Stimulated activated CD4-positive, alpha-beta T cell treated with anti-CD3 and anti-CD28 coated beads, Interleukin-15, amount 100 ng/mL, for 24 hours (primary cell): ENCODE measurements at regions not wholly inside any gene's neighbourhood (a gene's known extent, or its start where the extent isn't known, plus 50 kb on each side); places are given as distances from the start of the nearest gene placed in this dataset.
A peak's percentile ranks its signal among the peaks of the same experiment; 100 is the strongest.
"Not testable (repeated sequence)": the region's sequence is repeated elsewhere in the genome, so short reads cannot be mapped to it uniquely, and the experiment has no call there.

Experiments
- DNase-seq: peaks from one replicate; pipeline ENCODE4 v3.0.0-alpha.2; 2020

DNA sequence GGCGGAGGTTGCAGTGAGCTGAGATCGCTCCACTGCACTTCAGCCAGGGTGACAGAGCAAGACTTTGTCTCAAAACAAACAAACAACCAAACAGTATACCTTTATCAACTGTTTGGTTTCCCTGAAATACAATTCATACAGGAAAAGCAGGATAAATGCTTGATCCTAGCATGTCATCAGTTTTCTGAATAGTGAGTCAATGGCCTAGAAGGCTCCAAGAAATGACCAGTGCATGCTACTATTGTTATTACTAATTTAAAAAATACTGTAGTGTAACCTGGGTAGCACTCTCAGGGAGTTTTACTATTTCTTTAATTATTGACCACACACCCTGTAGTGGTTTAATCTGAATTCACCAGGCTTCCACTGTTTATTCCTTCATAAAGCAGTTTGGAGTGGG, 101.0 kb upstream of the PTPN3 start:
- no peak for DNase-seq

DNA sequence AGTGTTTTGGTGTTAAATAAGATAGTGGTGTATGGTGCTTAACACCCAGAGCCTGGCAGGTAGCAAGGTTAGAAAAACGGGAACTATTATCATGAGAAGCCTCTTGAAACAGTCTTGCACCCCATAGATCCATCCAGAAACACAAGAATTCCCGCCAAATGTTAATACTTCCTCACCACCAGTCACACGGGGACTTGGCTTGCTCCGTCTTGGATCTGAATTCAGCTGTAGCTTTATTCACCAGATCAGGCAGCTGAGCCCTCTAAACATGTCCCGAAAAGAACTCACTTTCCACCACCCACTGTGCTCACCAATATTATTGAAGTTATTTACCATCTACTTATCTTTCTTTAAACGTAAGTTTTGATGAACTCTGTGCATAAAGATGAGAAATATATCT, 101.6 kb upstream of the PTPN3 start:
- DNase-seq, result no peak

DNA sequence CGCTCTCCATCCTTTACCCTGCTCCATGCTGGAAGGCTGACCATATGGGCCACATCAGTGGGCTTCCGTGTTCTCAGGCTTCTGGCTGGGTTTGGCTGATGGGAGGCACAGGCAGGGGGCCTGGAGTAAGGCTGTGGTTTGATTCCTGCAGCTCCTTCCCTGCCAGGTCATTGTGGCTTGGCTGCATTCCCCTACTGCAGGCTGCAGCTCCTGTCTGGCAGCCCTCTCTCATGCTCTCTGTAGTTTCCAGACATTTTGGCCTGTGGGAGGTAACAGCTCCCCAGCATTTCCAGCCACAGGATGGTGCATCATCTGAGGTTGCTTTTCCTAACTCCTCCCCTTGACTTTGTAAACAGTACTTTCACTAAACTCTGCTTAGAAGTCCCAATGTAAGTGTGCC, 102.0 kb upstream of the PTPN3 start:
- DNase-seq, result no peak

DNA sequence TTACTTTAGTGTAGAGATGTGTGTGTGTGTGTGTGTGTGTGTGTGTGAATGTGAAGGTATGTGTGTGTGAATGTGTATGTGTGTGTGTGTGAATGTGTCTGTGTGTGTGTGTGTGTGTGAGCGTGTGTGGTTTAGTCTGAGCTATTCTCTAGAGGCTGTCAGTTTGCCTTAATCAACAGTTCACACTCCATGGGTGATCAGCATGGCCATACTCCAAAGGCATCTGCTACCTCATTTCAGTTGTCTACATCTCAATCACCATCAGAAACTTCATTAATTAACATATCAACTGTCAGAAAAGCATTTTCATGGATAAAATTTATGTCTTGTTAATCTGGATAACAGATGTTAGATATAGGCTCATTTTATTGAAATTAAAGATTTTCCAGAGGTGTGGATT, 103.1 kb upstream of the PTPN3 start:
- DNase-seq, result no peak

DNA sequence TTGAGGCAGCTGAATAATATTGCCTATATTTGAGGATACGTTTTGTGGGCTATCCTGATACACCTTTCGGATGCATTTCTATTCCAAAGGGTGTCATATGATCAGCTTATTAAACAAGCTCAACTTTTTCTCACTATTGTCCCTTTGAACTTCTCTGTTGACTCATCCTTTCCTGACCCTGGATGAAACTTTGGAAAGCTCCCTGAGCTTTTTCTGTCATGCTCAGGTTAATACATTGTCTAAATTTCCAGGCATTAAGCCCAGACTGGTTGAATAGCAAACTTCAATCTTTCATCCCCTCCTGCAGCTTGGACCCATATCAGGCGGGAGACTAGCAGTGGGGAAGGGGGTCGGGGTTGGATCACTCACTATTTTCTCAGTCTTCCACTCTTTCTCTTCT, 104.9 kb upstream of the PTPN3 start:
- DNase-seq, result no peak

DNA sequence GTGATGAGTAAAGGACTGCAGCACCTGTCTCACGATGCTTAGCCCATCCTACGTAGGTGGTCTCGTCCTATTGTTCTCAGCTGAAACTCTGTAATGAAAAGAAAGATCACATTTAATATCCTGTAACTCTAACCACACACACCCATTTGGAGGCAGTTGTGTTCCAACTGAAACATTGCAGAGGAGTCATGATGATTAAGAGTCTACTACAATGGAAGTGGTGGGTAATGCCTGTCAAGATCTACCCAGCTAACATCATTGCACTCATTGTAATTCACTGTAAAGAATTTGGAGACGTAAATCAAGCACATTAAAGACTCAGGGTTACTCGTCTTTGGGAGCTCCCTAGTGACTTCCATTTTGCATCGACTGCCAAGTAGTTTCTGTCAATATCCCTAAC, 106.0 kb upstream of the PTPN3 start:
- DNase-seq, result no peak

DNA sequence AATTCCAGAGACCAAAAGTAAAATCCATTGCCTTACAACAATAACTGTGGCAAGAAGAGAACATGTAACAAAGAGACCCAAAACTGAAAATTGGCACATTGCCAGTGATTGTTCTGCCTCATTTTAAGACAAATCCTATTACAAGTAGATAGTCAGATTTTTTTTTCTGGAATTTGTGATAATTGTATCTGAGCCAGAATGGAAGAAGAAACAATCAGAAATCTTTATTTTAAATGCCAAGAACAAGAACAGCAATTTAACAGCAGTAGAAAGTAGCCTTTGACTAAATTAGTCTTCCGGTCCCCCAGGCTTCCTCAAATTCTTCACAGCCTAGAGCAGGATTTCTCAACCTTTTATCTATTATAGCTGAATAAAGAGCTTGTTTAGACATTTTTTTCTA, 106.7 kb upstream of the PTPN3 start:
- DNase-seq, result no peak

DNA sequence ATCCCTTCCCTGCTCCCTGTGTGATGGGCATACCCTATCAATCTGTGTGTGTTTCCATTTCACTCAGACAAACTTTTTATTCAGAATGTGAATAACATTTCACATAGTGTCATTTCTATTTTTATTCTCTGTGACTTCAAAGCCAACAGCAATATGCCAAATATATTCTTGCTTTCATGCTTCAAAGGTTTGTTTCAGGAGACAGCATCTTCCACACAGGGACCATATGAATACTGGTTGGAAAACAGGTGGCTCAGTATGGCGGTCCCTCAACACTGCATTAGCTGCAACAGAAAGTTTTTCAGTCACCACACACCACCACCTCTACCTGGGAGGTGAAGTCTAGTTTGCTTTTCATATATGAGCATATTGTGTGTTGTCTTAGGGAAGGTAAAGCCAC, 111.0 kb upstream of the PTPN3 start:
- no peak for DNase-seq

DNA sequence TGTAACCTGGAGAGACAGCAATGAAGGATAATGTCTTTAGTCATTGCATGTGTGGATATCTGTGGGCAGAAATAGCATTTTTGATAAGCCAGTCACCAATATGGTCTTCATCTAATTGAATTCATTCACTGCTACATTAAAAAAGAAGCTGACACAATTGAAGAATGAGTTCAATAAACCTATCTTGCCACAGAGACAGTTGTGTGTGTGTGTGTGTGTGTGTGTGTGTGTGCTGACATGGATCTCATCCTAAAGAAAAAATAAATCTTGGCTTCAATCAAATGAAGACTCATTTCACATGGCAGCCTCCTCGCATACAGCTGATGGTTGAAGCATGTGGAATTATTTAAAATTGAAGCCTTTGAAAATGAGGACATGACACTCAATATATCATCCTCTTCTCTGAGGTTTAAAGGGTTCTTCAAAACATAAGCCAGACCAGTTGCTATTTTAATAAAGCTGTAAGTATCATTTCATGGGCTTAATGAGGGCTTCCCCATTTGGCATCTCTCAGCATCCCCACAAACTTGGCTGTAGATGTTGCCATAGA, 118.5 kb upstream of the PTPN3 start:
- DNase-seq, result no peak

DNA sequence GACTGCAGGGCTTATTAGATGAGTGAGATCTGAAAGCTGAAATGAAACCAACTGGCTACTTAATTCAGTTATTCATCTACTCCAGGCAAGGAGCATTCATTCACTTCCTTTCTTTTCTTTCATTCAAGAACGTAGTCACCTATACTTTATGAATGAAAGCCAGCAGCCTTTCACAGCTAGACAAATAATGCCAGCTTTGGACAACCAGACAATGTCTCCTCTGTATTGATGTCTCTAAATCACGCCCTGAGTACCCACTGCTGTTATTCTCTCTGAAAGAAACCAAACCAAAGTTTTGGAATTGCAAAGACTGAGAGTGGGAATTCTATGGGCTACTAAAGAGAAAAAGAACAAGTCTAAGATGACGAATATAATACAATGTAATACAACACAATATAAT, 121.2 kb upstream of the PTPN3 start:
- DNase-seq, result no peak

DNA sequence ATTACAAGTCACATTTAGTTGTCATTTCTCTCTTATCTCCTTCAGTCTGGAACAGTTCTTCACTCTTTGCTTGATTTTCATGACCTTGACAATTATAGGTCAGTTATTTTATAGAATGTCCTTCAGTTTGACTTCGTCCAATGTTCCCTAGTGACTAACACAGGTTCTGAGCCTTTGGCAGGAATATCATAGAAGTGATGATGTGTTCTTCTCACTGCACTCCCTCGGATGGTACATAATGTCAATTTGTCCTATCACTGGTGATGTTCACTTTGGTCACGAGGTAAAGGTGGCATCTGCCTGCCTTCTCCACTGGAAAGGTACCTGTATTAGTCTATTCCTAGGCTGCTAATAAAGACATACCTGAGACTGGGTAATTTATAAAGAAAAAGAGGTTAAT, 126.0 kb upstream of the PTPN3 start:
- DNase-seq, result no peak

DNA sequence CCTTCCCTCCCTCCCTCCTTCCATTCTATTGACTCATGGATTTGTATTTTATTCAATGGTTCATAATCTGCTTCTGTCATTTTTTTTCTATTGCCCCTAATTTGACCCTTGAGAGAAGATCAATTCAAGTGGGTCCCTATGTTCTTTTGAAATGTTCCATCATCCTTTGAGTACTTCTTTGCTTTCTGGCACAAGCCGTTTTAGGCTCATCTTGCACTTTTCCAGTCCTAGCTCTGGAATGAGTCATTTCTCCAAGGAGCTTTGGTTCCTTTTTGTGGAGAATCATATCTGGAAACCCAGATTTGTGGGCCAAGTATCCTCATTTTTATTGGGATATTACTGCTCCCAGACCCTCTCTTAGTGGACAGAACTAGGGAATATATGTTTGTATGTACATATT, 126.8 kb upstream of the PTPN3 start:
- DNase-seq, result no peak

DNA sequence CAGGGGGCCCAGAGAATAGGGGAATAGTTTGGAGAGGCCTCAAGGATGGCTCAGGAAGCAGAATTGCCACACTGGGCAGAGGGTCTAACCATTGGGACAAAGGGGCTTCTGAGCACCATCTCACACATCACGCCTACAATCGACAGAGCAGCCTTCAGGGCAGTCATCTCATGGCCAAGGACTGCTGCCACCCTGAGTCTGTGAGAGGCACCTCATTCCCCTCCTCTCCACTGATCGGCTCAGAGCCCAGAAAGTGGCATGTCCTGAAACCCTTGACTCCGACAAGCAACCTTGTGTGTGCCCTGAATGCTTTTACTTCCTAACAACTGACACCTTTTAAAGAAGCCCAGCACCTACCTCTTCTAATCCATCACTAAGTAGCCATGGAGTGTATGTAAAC, 128.9 kb upstream of the PTPN3 start:
- no peak for DNase-seq

DNA sequence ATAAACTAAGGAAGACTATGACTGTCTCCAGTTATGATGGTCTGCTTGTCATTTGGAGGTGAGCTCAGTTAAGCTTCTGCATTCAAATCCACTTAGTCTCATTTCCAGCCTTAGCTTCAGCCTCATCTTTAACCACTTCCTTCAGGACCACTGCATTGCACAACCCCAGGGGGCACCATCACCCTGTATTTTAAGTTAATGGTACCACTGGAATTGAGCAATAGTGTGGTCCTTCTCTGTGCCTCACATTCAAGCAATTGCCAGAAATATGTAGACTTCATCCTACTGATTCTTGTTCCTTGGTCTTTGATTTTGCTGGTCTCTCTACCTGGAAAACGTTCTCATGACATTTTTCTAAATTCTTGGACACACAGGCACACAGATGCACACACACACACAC, 131.5 kb upstream of the PTPN3 start:
- DNase-seq, result no peak

DNA sequence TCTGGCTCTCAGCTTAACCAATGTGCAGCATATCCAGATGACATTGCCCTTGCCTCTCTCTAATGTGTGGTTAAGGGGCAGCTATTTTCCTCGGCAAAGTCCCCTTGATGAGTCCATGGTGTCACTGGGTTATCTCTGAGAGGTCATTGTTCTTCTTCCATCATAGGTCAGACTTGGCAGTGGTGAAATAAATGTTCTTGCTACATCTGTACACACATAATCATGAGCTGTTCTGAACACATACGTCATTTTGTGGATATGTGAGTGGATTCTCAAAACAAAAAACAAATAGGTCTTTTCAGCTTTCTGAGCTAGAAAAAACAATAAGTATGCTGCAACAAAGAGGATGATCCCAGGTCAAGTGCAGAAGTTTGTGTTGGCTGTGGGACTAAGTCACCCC, 134.7 kb upstream of the PTPN3 start:
- DNase-seq, result no peak

DNA sequence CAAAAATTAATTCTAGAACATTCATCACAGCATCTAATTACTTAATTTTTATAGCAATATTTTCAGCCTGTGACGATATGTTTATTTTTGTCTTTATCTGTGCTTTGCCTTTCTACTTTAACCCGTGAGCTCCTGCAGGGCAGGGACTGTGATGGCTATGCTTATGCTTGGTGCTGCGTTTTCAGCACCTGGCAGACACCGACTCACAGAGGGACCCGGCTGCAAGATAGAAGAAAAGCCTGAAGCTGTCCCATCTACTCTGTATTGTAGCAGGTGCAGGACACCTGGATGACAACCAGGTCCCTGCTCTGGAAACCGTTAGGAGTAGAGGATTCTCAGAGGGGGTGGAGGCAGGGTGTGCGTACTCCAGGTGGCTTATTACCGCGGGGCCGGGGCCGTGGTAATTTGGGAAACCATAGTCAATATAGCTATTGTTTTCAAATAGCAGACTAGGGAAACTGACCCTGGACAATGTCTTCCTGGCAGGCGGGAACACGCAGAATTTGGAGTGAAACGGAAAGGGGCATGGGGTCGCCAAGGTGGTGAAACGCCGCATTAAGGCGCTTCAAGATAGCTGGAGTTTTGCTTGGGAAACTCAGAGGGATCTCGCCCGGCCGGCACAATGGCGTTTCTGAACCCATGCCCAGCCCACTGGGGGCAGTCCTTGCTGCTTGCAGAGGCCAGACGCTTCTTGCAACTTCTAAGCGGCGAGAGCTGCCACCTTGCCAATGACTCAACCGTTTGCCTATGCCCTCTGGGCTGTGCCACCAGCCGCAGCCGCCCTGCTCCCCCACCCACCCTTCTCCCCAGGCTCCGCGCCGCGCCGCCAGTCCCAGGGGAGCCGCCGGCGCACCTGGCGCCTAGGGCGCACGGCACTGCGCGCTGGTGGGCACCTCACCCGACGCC, 140.1 kb upstream of the PALM2AKAP2 start:
- no peak for DNase-seq

DNA sequence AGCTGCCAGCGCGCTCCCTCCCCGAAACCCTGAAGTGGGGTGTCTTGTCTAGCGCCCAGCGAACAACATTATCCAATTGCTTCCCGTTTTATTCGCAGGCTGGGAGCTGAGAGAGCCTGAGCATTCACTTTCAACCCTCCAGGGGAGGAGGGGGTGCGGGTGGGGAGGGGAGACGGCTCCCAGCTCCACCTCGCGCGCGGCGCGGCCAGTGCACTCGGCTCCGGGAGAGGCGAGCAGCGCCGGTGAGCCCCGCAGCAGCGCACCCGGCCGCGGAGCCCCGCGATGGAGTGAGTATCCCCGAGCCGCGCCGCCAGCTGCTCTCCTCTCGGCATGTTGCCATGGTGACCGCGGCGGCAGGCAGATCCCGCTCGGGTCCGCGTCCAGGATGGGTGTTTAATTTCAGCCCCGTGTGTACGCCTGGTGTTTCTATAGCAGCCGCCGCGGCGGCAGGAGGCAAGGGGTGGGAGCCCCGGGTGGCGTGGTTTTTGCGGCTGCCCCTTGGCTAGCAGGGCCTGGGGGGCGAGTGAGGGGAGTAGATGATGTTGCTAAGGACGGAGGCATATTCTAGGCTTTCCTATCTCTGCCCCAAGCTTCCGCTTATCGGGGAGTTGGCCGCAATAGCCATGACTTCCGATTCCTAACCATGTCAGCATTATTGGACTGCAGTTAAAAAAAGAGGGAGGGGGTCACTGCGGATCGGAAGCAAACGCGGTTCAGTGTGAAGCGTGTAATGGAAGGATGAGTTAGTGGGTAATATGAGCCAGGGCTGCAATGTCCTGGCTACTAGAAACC, 139.2 kb upstream of the PALM2AKAP2 start:
- peak; percentile 5 for DNase-seq

DNA sequence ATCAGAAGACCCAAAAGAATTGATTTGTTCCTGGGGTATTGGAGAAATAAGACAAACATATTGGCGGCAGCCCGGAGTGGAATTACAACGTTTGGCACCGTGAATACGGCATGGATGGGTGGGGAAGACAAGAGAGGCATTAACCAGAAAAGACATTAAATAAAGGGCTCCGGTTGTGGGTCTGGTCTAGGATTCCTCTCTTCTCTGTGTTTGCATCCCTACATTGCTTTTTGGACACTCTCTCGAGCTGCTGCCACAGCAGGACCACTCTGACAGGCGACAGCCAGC, 138.7 kb upstream of the PALM2AKAP2 start:
- DNase-seq, result no peak

DNA sequence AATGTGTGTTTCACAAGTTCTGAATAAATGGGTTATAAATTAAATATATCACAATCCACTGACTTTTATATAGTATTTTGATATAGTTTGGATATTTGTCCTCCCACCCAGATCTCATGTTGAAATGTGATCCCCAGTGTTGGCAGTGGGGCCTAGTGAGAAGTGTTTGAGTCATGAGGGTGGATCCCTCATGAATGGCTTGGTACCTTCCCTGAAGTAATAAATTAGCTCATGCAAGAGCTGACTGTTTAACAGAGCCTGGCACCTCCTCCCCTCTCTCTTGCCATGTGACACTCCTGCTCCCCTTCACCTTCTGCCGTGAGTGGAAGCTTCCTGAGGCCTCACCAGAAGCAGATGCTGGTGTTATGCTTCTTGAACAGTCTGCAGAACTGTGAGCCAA, 127.9 kb upstream of the PALM2AKAP2 start:
- DNase-seq, result no peak

DNA sequence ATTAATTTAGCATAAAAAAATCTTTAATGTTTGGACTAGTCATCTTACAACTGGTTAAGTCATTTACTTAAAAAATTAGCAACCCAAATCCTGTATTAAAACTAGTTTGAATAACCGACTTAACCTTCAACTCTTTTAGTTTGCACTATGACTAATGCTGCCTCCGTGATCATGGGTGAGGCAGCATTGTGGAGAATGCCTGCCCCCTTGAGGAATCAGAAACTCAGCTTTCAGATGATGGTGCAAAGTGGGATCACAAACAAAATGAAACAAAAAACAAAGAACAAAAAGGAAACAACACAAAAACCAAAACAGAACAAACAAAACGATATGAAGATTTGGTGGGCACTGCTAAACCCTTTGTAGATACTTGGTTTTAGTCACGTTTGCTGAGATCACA, 127.0 kb upstream of the PALM2AKAP2 start:
- DNase-seq, result no peak

DNA sequence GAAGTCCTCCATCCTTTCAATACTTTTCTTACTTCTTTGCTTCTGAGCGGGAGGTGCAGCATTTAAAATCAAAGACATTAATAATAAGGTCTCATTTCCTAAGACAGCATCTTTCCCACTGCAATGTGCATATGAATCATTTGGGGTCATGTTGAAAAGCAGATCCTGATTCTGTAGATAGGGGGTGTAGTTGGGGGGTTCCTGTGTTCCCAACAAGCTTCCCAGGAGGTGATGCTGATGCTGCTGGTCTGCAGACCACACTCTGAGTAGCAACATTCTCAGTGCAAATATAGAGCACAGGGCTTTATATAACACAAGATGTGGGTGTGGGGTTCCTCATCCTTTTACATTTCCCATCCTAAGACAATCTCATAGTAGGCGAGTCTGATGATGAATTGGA, 126.5 kb upstream of the PALM2AKAP2 start:
- DNase-seq, result no peak

DNA sequence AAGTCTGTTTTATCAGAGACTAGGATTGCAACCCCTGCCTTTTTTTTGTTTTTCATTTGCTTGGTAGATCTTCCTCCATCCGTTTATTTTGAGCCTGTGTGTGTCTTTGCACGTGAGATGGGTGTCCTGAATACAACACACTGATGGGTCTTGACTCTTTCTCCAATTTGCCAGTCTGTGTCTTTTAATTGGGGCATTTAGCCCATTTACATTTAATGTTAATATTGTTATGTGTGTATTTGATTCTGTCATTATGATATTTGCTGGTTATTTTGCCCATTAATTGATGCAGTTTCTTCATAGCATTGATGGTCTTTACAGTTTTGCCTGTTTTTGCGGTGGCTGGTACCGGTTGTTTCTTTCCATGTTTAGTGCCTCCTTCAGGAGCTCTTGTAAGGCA, 116.0 kb upstream of the PALM2AKAP2 start:
- DNase-seq, result not testable (repeated sequence)

DNA sequence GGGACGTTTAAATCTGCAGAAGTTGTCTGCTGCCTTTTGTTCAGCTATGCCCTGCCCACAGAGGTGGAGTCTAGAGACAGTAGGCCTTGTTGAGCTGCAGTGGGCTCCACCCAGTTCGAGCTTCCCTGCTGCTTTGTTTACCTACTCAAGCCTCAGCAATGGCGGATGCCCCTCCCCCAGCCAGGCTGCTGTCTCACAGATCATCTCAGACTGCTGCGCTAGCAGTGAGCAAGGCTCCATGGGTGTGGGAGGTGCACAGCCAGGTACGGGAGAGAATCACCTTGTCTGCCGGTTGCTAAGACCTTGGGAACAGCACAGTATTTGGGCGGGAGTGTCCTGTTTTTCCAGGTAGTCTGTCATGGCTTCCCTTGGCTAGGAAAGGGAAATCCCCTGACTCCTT, 114.3 kb upstream of the PALM2AKAP2 start:
- DNase-seq, result not testable (repeated sequence)

DNA sequence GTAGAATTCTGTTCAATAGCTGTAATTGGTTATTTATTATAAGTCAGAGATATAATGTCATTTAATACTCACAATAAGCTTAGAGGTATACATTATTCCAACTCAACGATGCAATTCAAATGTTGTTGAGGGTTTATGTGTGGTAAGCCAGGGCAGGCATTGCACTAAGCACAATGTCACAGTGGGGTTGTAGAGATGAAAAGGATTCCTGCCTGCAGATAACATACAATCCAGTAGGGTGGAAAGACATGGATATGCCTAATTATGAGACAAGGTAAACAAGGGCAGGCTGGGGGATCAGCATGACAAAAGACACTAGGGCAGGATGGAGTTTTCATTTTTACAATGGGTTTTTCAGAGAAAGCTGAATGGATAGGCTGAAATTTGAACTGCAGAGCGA, 98.7 kb upstream of the PALM2AKAP2 start:
- DNase-seq, result no peak
